Body of pancreas (tissue), 4 donors: ENCODE measurements at regions not wholly inside any gene's neighbourhood (a gene's known extent, or its start where the extent isn't known, plus 50 kb on each side); places are given as distances from the start of the nearest gene placed in this dataset.

ENCODE experiments used
- ATAC-seq: fragments of 150-250 bp; one replicate; pipeline ENCODE4 v1.9.1; 2016
- DNase-seq, 4 donors: peaks; one replicate each; pipeline ENCODE4 v3.0.0-alpha.2; 2019
- H3K27ac ChIP-seq, 4 donors: fragments of 200-600 bp; sonication (generic); 1 replicate in 3 of 4; 2 replicates in 1 of 4; pipeline versions ENCODE4 v1.5.1 to v1.6.1; 2016 to 2019; ENCODE audit warnings: mild to moderate bottlenecking in 1 of 4, mixed read lengths in 1 of 4, moderate library complexity in 1 of 4
- H3K27me3 ChIP-seq, 2 donors: fragments of 200-600 bp; sonication (generic); one replicate each; pipeline ENCODE4 v1.6.0; 2016; ENCODE audit warnings: mild to moderate bottlenecking in 1 of 2
- H3K36me3 ChIP-seq, 2 donors: fragments of 200-600 bp; sonication (generic); replicated peaks in 1 of 2; 2 replicates each; pipeline ENCODE4 v1.5.1; 2016; ENCODE audit warnings: low read depth in 2 of 2; ENCODE audit not compliant: insufficient read depth in 1 of 2
- H3K4me1 ChIP-seq: fragments of 200-600 bp; sonication (generic); one replicate; pipeline ENCODE4 v1.6.0; 2016
- H3K4me3 ChIP-seq, 2 donors: fragments of 200-600 bp; sonication (generic); 1 replicate in 1 of 2; 2 replicates in 1 of 2; pipeline ENCODE4 v1.5.1; 2016 to 2019
- H3K9me3 ChIP-seq, 3 donors: fragments of 200-600 bp; sonication (generic); 1 replicate in 2 of 3; 2 replicates in 1 of 3; pipeline ENCODE4 v1.5.1; 2016
- CTCF ChIP-seq, 7 experiments: fragments of 450-650 bp in 4 of 7; fragments of 200-600 bp in 3 of 7; sonication (generic) in 3 of 7; IDR thresholded peaks; one replicate each; pipeline ENCODE4 v1.5.1; 2016 to 2019; ENCODE audit warnings: antibody characterized with exemption in 7 of 7
- POLR2A ChIP-seq, 3 donors: fragments of 450-650 bp; IDR thresholded peaks; one replicate each; pipeline ENCODE4 v1.6.1; 2016; ENCODE audit warnings: antibody characterized with exemption in 3 of 3, mild to moderate bottlenecking in 2 of 3
- WGBS, 2 donors: methylation state at CpG; one replicate each; pipeline ENCODE4 v1.1.5; 2017; 5-methylcytosine and 5-hydroxymethylcytosine counted together
- intact Hi-C: fragments of 100-400 bp; cut with DNase I; formaldehyde crosslinking; loops from one replicate; pipeline ENCODE4 v1.15.1; 2023

- peak overlapping the region in 2 of 4 donors; percentile 37 to 64 for H3K27ac ChIP-seq
- intact Hi-C loops, result no loop called here
- H3K9me3 ChIP-seq, result no peaks in the 10 kb centered on the region
- WGBS, 2 donors, result 77 to 78% methylated on average over 5 of the region's 5 CpGs
- no peaks in the 10 kb centered on the region for H3K36me3 ChIP-seq
- DNase-seq, result no peak
- no peak for TF ChIP-seq CTCF (IDR thresholded peaks at IDR 0.05)
- no peak for TF ChIP-seq POLR2A (IDR thresholded peaks at IDR 0.05)
- ATAC-seq, result no peak
- no peaks in the 10 kb centered on the region for H3K27me3 ChIP-seq
- H3K4me3 ChIP-seq, result no peak overlapping the region
- peaks cover 9% of the 10 kb centered on the region for H3K4me1 ChIP-seq
These were observed 168.0 kb upstream of the KLF7 start for GRCh38 chr2:207333599-207334300.

GRCh38 chr2:207334301-207334623 is 168.5 kb upstream of the KLF7 start:
- intact Hi-C loops, result no loop called here
- no peak for DNase-seq

GRCh38 chr2:207334624-207335371 is 169.1 kb upstream of the KLF7 start:
- DNase-seq, result peak; percentile 21 to 62 (median 47)
- peak; percentile 69 for ATAC-seq
- Histone ChIP-seq H3K36me3 (no peaks in the 10 kb centered on the region), H3K4me3 (no peak overlapping the region), H3K9me3 (no peaks in the 10 kb centered on the region), H3K27ac (peak overlapping the region; percentile 19 to 64 (median 51)), H3K4me1 (peaks cover 9% of the 10 kb centered on the region), H3K27me3 (no peaks in the 10 kb centered on the region)
- intact Hi-C loops, result no loop called here
- WGBS, 2 donors, result 31 to 38% methylated on average over 20 of the region's 20 CpGs
- no peak for TF ChIP-seq POLR2A (IDR thresholded peaks at IDR 0.05)
- TF ChIP-seq CTCF (IDR thresholded peaks at IDR 0.05), result no peak

More at GRCh38 chr2:207334301-207334623, 168.5 kb upstream of the KLF7 start:
- peak; percentile 24 for ATAC-seq
- no peaks in the 10 kb centered on the region for H3K36me3 ChIP-seq
- peak overlapping the region in 3 of 4 donors; percentile 37 to 64 (median 60) for H3K27ac ChIP-seq
- no peaks in the 10 kb centered on the region for H3K9me3 ChIP-seq
- peaks cover 9% of the 10 kb centered on the region for H3K4me1 ChIP-seq
- H3K4me3 ChIP-seq, result no peak overlapping the region
- WGBS, 2 donors, result 37 to 47% methylated on average over 8 of the region's 8 CpGs
- no peak for TF ChIP-seq CTCF (IDR thresholded peaks at IDR 0.05)
- no peak for TF ChIP-seq POLR2A (IDR thresholded peaks at IDR 0.05)
- no peaks in the 10 kb centered on the region for H3K27me3 ChIP-seq

GRCh38 chr2:207337234-207338219 is 171.8 kb upstream of the KLF7 start:
- H3K4me3 ChIP-seq, result no peak overlapping the region
- WGBS, 2 donors, result 61 to 62% methylated on average over 6 of the region's 6 CpGs

More at GRCh38 chr2:207337234-207338219, 171.8 kb upstream of the KLF7 start:
- Histone ChIP-seq H3K27me3 (no peaks in the 10 kb centered on the region), H3K27ac (no peak overlapping the region), H3K36me3 (no peaks in the 10 kb centered on the region), H3K9me3 (no peaks in the 10 kb centered on the region), H3K4me1 (peaks cover 9% of the 10 kb centered on the region)
- intact Hi-C loops, result no loop called here
- TF ChIP-seq POLR2A (IDR thresholded peaks at IDR 0.05) (no peak), CTCF (IDR thresholded peaks at IDR 0.05) (no peak)
- ATAC-seq, result no peak
- DNase-seq, result no peak
